HG02981 (cell line): ENCODE measurements at regions not wholly inside any gene's neighbourhood (a gene's known extent, or its start where the extent isn't known, plus 50 kb on each side); places are given as distances from the start of the nearest gene placed in this dataset.
"Not testable (repeated sequence)": the region's sequence is repeated elsewhere in the genome, so short reads cannot be mapped to it uniquely, and the experiment has no call there.

Experiments used
- ATAC-seq: cut with Tn5 transposase; IDR thresholded peaks from one replicate; pipeline ENCODE4 v1.9.1; 2021; ENCODE audit warnings: mild to moderate bottlenecking, moderate library complexity; ENCODE audit not compliant: unreplicated experiment

DNA sequence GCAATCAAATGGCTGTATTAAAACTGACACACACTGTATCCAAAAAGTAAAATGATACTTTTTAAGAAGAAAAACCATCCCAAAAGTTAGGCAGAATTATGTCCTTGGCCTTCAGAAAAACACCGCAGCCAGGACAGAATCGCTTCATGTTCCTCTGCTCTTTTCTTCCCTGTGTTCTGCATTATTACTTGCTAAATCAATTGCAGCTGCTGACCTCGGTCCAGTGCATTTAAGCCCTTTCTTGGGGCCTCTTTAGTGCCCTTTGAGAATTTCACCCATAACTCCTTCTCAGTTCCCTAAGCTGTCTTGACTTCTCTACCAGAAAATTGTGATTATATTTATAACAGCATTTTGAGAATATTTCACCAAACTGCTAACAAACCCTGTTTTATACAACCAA lies 696.9 kb downstream of the PCDH7 start:
- no peak for ATAC-seq

DNA sequence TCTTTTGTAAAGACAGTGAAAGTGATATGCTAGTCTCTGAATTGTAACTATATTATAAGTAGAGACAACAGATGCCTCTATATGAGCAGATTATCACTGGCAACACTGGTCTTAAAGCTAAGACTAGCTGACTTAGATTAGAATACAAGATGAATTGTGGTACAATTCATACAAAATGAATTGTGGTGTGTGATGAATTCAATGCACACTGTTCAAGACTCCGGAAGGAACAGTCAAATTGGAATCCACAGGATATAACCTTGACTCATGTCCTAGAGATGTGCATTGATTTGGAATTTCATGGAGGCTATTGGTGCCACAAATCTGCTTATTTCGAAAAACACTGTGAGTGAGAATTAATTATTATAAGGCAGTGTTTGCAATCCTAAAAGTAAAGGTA lies 701.8 kb downstream of the PCDH7 start:
- no peak for ATAC-seq

GRCh38 chr4:31427691-31428090 lies 707.5 kb downstream of the PCDH7 start:
- ATAC-seq, result no peak

GRCh38 chr4:31442236-31442635 lies 722.1 kb downstream of the PCDH7 start:
- no peak for ATAC-seq

GRCh38 chr4:31445526-31445925 lies 725.4 kb downstream of the PCDH7 start:
- ATAC-seq, result no peak

DNA sequence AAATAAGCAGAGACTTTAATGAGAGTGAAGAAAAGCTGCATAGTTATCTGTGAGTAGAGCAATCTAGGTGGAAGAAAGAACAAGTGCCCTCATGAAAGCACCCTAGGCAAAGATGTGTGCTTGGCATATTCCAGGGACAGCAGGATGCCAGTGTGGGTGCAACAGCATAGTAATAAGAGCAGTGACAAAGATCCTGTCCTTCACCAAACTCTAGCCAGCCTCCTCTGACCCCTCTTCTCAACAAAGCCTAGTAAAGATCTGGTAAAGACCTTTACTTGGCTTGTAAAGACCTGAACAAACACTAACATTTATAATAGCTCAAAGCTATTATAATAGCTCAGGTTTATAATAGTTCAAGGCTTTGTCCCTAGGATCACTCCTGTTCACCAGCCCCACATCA lies 735.4 kb downstream of the PCDH7 start:
- ATAC-seq, result no peak

DNA sequence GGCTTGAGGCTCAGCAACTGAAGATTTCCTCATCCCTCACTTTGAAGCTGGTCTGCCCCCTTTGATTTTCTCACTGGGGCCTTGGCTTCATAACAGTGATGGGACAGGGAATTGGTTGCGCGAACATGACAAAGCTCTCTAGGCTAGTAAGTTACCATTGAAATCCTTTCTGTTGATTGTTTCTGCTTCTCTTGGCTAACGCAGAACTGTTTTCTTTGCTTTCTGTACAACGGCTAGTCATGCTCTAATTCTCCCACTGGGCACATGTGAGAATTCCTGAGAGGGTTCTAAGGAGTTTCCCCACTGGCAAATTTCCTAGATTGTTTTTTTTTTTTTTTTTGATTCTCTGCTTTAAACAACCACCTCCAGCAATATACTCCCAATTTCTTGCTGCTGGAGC lies 738.6 kb downstream of the PCDH7 start:
- ATAC-seq, result no peak

DNA sequence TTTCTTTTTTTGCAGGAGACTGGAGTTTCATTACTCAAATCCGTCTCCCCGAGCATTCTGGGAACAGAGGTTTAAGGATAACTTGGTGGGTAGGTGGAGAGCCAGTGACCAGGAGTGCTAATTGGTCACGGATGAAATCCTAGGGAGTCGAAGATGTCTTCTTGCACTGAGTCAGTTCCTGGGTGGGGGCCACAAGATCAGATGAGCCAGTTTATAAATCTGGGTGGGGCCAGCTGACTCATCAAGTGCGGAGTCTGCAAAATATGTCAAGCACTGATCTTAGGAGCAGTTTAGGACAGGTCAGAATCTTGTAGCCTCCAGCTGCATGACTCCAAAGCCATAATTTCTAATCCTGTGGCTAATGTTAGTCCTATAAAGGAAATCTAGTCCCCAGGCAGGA lies 741.3 kb downstream of the PCDH7 start:
- no peak for ATAC-seq

DNA sequence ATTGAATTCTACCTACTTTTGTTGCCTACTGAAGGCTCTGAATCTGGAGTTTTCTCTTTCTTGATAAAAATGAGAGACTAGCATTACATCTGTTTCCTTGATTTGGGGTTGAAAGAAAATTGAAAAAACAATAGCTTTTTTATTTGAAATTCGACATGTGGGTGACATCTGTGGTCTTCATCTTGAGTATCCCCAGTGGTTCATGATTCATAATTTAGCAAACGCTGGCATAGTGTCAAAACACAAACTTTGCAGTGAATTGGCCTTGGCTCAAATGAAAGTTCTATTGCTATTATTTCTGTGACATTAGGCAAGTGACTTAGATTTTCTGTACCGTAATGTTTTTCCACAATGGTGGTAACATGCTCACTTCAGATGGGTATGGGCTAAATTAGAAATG lies 747.6 kb downstream of the PCDH7 start:
- no peak for ATAC-seq

- no peak for ATAC-seq
Observed at GRCh38 chr4:31474221-31474620, 754.1 kb downstream of the PCDH7 start.

GRCh38 chr4:31482691-31483090 lies 762.5 kb downstream of the PCDH7 start:
- no peak for ATAC-seq

DNA sequence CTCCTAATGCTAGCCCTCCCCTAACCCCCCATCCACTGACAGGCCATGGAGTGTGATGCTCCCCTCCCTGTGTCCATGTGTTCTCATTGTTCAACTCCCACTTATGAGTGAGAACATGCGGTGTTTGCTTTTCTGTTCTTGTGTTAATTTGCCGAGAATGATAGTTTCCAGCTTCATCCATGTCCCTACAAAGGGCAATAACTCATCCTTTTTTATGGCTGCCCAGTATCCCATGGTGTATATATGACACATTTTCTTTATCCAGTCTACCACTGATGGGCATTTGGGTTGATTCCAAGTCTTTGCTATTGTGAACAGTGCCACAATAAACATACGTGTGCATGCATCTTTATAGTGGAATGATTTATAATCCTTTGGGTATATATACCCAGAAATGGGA lies 779.0 kb downstream of the PCDH7 start:
- not testable (repeated sequence) for ATAC-seq

GRCh38 chr4:31516520-31516919 lies 796.4 kb downstream of the PCDH7 start:
- no peak for ATAC-seq

- ATAC-seq, result no peak
Observed at GRCh38 chr4:31518796-31519250, 798.7 kb downstream of the PCDH7 start.

DNA sequence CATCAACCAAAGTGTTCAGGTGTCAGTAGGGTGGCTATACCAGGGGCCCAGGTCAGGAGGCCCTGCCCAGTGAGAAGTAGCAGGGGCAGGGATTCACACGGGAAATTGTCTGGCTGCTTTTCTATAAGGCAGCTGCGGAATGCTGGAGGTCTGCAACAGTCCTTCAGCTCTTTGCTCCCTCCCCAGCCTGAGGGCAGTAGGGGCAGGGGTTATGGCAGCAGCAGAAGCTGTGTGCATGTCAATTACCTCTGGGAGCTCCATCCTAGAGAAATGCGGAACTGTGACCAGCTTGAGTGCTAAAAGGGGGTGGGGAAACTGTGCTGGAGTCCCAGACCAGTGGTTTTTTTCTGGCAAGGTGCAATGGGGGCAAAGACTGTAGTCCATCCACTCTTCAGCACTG lies 810.4 kb downstream of the PCDH7 start:
- ATAC-seq, result no peak

DNA sequence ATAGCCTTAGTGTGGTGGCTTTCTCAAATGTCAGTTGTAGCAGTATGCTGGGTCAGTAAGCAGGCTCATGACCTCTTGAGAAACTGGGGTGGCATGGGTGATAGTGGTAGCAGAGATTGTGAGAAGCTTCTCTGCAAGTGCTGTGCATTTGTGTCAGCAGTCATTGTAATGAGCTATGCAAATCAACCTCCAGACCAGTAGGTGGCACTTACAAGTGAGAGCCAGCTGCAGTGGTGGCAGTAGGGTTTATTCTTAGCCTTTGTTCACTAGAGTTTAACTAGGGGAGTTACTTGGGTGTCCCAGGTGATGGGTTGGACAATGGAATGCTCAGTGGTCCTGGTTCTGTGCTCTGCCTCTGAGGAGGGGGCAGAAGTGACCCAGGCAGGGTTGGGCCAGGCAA lies 818.7 kb downstream of the PCDH7 start:
- ATAC-seq, result no peak

DNA sequence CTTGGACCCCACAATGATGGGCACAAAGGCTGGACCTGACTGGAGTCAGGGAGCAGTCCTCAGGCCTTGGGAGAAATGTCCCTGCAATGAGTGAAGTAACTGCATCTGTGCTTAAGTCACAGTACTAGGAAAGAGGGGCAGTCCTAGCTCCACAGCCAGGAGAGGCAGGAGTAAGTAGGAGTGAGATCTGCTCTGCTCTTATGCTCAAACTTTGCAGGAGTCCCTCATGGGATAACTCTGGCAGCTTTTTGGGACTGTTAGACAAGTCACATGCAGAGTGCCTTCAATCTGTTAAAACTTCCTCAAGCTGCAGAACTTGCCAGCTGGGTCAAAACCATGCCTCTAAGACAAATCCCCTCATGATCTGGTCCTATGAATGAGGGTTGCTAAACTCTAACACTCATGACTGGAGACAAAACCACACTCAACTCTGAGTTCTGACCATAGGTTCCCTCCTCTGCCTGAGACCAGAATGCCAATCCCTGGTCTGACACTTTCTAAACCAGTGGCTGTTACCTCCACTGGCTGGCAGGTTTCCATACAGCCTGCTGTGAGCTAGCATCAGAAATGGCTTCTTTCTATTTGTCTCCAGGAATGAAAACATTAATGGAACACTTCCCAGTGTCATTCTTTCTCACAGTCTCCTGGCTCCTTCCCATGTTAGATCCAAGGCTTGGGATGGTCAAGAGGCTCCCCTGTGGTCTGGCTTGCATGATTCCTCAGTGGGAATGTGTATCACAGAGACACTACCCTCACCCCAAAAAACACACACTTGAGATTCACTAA lies 819.3 kb downstream of the PCDH7 start:
- ATAC-seq, result no peak

DNA sequence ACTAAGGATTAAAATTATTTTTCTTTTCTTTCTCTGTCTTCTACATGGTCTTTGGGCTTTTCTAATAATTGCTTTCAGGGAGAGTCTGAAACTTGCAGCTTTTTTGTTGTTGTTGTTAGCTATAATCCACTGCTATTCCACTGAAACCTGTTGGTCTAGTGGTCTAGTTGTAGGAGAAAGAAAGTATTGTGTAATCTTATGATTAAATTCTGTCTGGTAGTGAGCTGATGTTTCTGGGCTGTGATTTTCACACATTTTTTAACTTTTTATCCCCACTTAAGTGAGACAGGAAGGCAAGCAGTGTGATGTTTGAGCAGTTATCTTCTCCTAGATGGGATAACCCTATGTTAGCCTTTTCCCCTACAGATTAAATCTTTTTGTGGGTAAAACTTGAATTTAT lies 825.2 kb downstream of the PCDH7 start:
- ATAC-seq, result no peak

DNA sequence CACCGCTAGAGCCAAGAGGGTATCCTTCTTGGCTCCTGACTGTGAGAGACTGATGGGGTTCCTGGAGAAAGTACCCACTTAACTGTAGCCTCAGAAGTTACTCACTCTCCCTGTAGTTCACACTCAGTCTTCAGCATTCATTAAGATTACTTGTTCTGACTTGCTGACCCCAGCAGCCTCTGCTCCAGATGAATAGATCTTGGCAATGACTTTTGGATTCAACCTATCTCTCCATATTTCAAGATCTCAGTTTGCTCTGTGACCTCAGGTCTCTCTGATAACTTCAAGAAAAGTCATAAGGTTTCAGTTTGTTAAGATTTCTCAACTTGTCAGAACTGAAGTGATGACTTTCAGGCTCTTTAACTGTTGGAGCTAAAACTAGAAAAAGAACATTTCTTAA lies 825.6 kb downstream of the PCDH7 start:
- ATAC-seq, result no peak

DNA sequence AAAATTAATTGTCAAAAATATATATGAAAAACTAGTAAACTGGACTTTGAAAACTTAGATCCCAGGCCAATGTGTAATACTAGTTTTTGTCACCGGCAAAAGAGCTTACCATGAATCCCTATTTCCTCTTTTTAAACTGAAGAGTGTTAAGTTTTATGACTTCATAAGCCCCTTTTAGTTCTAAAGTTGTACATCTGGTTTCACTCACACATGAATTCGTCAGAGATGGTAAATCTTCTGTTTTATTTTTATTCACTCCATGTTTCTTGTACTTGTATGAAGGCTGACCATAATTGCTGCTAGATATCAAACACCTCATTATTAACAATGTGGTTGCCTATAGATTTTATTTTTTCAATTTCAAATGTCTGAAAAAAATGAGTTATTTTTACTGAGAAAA lies 827.9 kb downstream of the PCDH7 start:
- ATAC-seq, result no peak

- ATAC-seq, result no peak
Observed at GRCh38 chr4:31548823-31549222, 828.7 kb downstream of the PCDH7 start.

DNA sequence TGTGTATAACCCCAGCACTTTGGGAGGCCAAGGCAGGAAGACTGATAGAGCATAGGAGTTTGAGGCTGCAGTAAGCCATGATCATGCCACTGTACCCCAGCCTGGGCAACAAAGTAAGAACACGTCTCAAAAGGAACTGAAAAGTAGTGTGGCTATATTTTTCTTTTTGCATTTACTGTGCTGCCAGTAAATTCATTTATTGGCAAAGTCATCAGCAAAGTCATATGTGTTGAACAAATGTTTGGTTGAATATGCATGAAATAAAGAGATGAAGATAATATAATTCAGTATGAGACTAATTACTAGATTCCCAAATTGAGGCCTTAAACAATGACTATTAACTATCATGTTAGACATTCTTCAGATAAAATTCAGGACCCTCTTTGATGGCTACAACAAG lies 829.1 kb downstream of the PCDH7 start:
- no peak for ATAC-seq

- ATAC-seq, result no peak
Observed at GRCh38 chr4:31557437-31557836, 837.3 kb downstream of the PCDH7 start.
